ENCODE measurements at regions not wholly inside any gene's neighbourhood (a gene's known extent, or its start where the extent isn't known, plus 50 kb on each side); places are given as distances from the start of the nearest gene placed in this dataset.

DNA sequence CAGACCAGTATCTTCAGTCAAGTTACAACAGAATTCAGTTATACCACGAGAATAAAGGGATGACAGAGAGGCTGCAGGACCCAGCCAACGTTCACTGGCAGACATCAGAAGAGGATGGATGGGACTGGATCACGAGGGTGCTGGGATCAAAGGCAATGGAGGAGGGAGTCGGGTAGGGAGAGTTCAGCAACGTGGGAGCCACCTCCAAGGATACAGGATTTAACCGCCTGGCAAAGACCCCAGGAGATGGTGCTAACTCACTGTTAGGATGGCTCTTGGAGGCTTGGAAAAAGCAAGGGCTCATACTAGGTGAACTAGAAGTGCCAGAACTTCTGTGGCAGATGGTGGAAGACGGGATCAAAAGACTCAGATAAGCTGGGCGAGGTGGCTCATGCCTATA, 99.1 kb upstream of the DISP3 start:
- Histone ChIP-seq H3K27ac (ENCODE audit: low read depth, low read length) (no peak overlapping the region), H3K79me2 (ENCODE audit: insufficient read depth, low read length) (no peaks in the 10 kb centered on the region), H3K4me2 (ENCODE audit: low read depth, low read length, poor library complexity, severe bottlenecking) (no peak overlapping the region), H3F3A (ENCODE audit: insufficient read depth) (no peaks in the 10 kb centered on the region), H3K4me3 (ENCODE audit: insufficient read depth, low read length, poor library complexity, severe bottlenecking) (no peak overlapping the region), H3K9me2 (replicated peaks; ENCODE audit: insufficient read depth, low read length) (no peaks in the 10 kb centered on the region), H3K9ac (ENCODE audit: low read length) (no peak overlapping the region), H2AFZ (ENCODE audit: low read depth, low read length, severe bottlenecking) (no peak overlapping the region), H4K20me1 (ENCODE audit: low read depth, low read length) (no peaks in the 10 kb centered on the region), H3K36me3 (ENCODE audit: low read length) (no peaks in the 10 kb centered on the region), H3K9me3 (ENCODE audit: insufficient read depth, low read length) (no peaks in the 10 kb centered on the region), H3K27me3 (ENCODE audit: low read length) (no peaks in the 10 kb centered on the region)
- TF ChIP-seq, protein P1, sequence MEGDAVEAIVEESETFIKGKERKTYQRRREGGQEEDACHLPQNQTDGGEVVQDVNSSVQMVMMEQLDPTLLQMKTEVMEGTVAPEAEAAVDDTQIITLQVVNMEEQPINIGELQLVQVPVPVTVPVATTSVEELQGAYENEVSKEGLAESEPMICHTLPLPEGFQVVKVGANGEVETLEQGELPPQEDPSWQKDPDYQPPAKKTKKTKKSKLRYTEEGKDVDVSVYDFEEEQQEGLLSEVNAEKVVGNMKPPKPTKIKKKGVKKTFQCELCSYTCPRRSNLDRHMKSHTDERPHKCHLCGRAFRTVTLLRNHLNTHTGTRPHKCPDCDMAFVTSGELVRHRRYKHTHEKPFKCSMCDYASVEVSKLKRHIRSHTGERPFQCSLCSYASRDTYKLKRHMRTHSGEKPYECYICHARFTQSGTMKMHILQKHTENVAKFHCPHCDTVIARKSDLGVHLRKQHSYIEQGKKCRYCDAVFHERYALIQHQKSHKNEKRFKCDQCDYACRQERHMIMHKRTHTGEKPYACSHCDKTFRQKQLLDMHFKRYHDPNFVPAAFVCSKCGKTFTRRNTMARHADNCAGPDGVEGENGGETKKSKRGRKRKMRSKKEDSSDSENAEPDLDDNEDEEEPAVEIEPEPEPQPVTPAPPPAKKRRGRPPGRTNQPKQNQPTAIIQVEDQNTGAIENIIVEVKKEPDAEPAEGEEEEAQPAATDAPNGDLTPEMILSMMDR (IDR thresholded peaks at IDR 0.05; ENCODE audit: insufficient read depth, low read length, poor library complexity, severe bottlenecking) = no peak
- no peak for TF ChIP-seq EZH2phosphoT487 (conservative IDR thresholded peaks at IDR 0.05; ENCODE audit: low read length)

DNA sequence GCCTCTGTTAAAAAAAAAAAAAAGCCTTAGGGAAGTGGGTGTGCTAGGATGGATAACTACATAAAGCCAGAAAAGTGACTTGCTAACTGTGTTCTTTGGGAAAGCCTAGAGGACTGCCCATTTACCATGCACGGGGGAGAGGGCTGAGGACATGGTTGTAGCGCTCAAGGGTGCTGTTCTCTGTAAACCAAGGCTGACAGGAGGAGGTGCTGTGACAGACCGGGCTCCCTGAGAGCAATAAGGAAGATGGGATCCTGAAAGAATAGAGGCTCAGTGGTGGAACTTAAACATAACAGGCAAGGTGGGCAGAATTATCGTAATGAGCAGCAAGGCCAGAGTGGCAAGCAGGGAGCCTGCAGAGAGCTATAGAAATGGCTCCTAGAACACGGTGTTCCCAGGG, 98.5 kb upstream of the DISP3 start:
- H3K27me3 ChIP-seq (ENCODE audit: low read length) = no peaks in the 10 kb centered on the region
- no peaks in the 10 kb centered on the region for H3K36me3 ChIP-seq (ENCODE audit: low read length)
- no peak overlapping the region for H3K4me3 ChIP-seq (ENCODE audit: insufficient read depth, low read length, poor library complexity, severe bottlenecking)
- no peaks in the 10 kb centered on the region for H3K79me2 ChIP-seq (ENCODE audit: insufficient read depth, low read length)
- no peaks in the 10 kb centered on the region for H3K9me3 ChIP-seq (ENCODE audit: insufficient read depth, low read length)
- H3K9me2 ChIP-seq (replicated peaks; ENCODE audit: insufficient read depth, low read length) = no peaks in the 10 kb centered on the region
- H3F3A ChIP-seq (ENCODE audit: insufficient read depth) = no peaks in the 10 kb centered on the region
- no peak overlapping the region for H3K27ac ChIP-seq (ENCODE audit: low read depth, low read length)
- H3K9ac ChIP-seq (ENCODE audit: low read length) = no peak overlapping the region
- no peaks in the 10 kb centered on the region for H4K20me1 ChIP-seq (ENCODE audit: low read depth, low read length)
- no peak for TF ChIP-seq EZH2phosphoT487 (conservative IDR thresholded peaks at IDR 0.05; ENCODE audit: low read length)
- TF ChIP-seq, protein P1 (IDR thresholded peaks at IDR 0.05; ENCODE audit: insufficient read depth, low read length, poor library complexity, severe bottlenecking) = no peak
- no peak overlapping the region for H2AFZ ChIP-seq (ENCODE audit: low read depth, low read length, severe bottlenecking)
- H3K4me2 ChIP-seq (ENCODE audit: low read depth, low read length, poor library complexity, severe bottlenecking) = no peak overlapping the region

DNA sequence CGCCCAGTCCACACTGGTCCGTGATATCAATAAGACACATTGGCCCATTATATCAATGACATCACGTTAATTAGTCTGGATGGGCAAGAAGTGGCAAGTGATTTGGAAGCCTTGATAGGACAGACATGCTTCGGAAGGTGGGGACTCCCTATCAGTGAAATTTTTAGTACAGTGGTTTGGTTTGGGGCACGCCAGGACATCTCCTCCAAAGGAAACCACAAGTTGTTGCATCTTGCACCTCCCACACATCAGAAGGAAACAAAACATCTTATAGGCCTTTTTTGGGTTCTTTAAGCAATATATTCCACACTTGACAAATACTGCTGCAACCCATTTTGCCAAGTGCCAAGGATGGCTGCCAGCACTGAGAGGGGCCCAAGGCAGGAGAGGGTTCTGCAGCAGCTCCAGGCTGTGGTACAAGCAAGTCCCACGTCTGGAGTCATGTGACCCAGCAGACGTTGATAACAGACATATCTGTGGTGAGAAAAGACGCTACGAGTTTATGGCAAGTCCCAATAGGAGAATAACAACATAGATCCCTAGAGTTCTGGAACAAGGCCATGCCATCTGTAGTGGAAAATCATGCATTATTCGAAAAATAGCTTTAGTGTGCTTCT, 95.3 kb upstream of the DISP3 start:
- no peaks in the 10 kb centered on the region for H3K79me2 ChIP-seq (ENCODE audit: insufficient read depth, low read length)
- H3K4me2 ChIP-seq (ENCODE audit: low read depth, low read length, poor library complexity, severe bottlenecking) = no peak overlapping the region
- no peaks in the 10 kb centered on the region for H3K36me3 ChIP-seq (ENCODE audit: low read length)
- H3K27me3 ChIP-seq (ENCODE audit: low read length) = no peaks in the 10 kb centered on the region
- H3K9me2 ChIP-seq (replicated peaks; ENCODE audit: insufficient read depth, low read length) = no peaks in the 10 kb centered on the region
- no peak overlapping the region for H3K27ac ChIP-seq (ENCODE audit: low read depth, low read length)
- no peaks in the 10 kb centered on the region for H3K9me3 ChIP-seq (ENCODE audit: insufficient read depth, low read length)
- TF ChIP-seq EZH2phosphoT487 (conservative IDR thresholded peaks at IDR 0.05; ENCODE audit: low read length) = no peak
- TF ChIP-seq, protein P1 (IDR thresholded peaks at IDR 0.05; ENCODE audit: insufficient read depth, low read length, poor library complexity, severe bottlenecking) = no peak
- H3K9ac ChIP-seq (ENCODE audit: low read length) = no peak overlapping the region
- H3F3A ChIP-seq (ENCODE audit: insufficient read depth) = no peaks in the 10 kb centered on the region
- no peak overlapping the region for H2AFZ ChIP-seq (ENCODE audit: low read depth, low read length, severe bottlenecking)
- no peak overlapping the region for H3K4me3 ChIP-seq (ENCODE audit: insufficient read depth, low read length, poor library complexity, severe bottlenecking)
- H4K20me1 ChIP-seq (ENCODE audit: low read depth, low read length) = no peaks in the 10 kb centered on the region
